Fibroblast of villous mesenchyme (primary cell): ENCODE measurements at regions not wholly inside any gene's neighbourhood (a gene's known extent, or its start where the extent isn't known, plus 50 kb on each side); places are given as distances from the start of the nearest gene placed in this dataset.

Experiments
- DNase-seq: peaks from one replicate; pipeline ENCODE4 v3.0.0-alpha.2; 2010; ENCODE audit warnings: low read depth
- H3K4me3 ChIP-seq: 2 replicates; pipeline ENCODE4 v1.5.1; 2011; ENCODE audit warnings: low read depth, mild to moderate bottlenecking, low read length
- CTCF ChIP-seq: IDR thresholded peaks from 2 replicates; pipeline ENCODE4 v1.5.1; 2012; ENCODE audit warnings: low read depth, mild to moderate bottlenecking, low read length; ENCODE audit not compliant: insufficient read depth

- DNase-seq: no peak
- TF ChIP-seq CTCF: no peak
- no peak overlapping the region for H3K4me3 ChIP-seq
These were observed 907.8 kb downstream of the STPG2 start for GRCh38 chr4:97235521-97235920.

- no peak overlapping the region for H3K4me3 ChIP-seq
- no peak for TF ChIP-seq CTCF
- no peak for DNase-seq
These were observed 904.2 kb downstream of the STPG2 start for GRCh38 chr4:97238956-97239666.

- no peak for TF ChIP-seq CTCF
- DNase-seq: no peak
- no peak overlapping the region for H3K4me3 ChIP-seq
These were observed 903.6 kb downstream of the STPG2 start for GRCh38 chr4:97239667-97239997.

- DNase-seq: no peak
- H3K4me3 ChIP-seq: no peak overlapping the region
- TF ChIP-seq CTCF: no peak
These were observed 890.6 kb downstream of the STPG2 start for GRCh38 chr4:97252615-97253154.

- no peak for DNase-seq
- TF ChIP-seq CTCF: no peak
- H3K4me3 ChIP-seq: no peak overlapping the region
These were observed 880.5 kb downstream of the STPG2 start for GRCh38 chr4:97262769-97263168.

- DNase-seq: no peak
- no peak overlapping the region for H3K4me3 ChIP-seq
- TF ChIP-seq CTCF: no peak
These were observed 873.2 kb downstream of the STPG2 start for GRCh38 chr4:97270051-97270450.

- H3K4me3 ChIP-seq: no peak overlapping the region
- DNase-seq: no peak
- no peak for TF ChIP-seq CTCF
These were observed 863.9 kb downstream of the STPG2 start for GRCh38 chr4:97279391-97279790.
